HCT116 (cell line): ENCODE measurements at regions not wholly inside any gene's neighbourhood (a gene's known extent, or its start where the extent isn't known, plus 50 kb on each side); places are given as distances from the start of the nearest gene placed in this dataset.

ENCODE experiments used
- ATAC-seq: fragments of 200-7000 bp; cut with Tn5 transposase; 2 replicates; pipeline ENCODE4 v1.9.1; 2020; ENCODE audit warnings: mild to moderate bottlenecking, moderate library complexity
- BruUV-seq: library from RNA; stranded (reverse); fragments of 400-500 nt; replicated peaks from 2 replicates; lab custom pipeline; 2021; lab: Mats Ljungman, UMichigan
- CTCF ChIA-PET: fragments of 300-600 bp; sonication (Branson Sonifier 250); formaldehyde crosslinking; loops from one replicate; lab custom pipeline; 2021; ENCODE audit warnings: antibody characterized with exemption; lab: Charles Lee
- POLR2A ChIA-PET: fragments of 300-600, 350-600 bp; sonication (Branson Sonifier 250); formaldehyde crosslinking; loops from one replicate; lab custom pipeline; 2021; ENCODE audit warnings: antibody characterized with exemption; lab: Charles Lee
- RAD21 ChIA-PET, 2 experiments: fragments of 300-600 bp; sonication (Branson Sonifier 250); formaldehyde crosslinking; loops; one replicate each; lab custom pipeline; 2023; ENCODE audit warnings: low total read pairs in 2 of 2; ENCODE audit not compliant: uncharacterized antibody in 2 of 2, unreplicated experiment in 2 of 2, low non-redundant PET in 1 of 2; lab: Charles Lee
- DNase-seq: peaks from one replicate; pipeline ENCODE4 v3.0.0-alpha.2; 2010; ENCODE audit warnings: low read depth, low spot score
- H2AFZ ChIP-seq: fragments of 200-600 bp; shearing (Covaris generic), sonication (generic); 2 replicates; pipeline ENCODE4 v1.6.1; 2017; ENCODE audit warnings: low read depth, mixed run types, mixed read lengths, antibody characterized with exemption, low read length; ENCODE audit not compliant: poor library complexity, severe bottlenecking
- H3K27ac ChIP-seq: 2 replicates; pipeline ENCODE4 v1.5.1; 2012; ENCODE audit warnings: low read depth, low read length
- H3K27me3 ChIP-seq: fragments of 200-600 bp; sonication (generic); 2 replicates; pipeline ENCODE4 v1.6.1; 2016; ENCODE audit warnings: mixed run types, low read length, mixed read lengths; ENCODE audit not compliant: insufficient read depth
- H3K36me3 ChIP-seq, 2 experiments: fragments of 200-500 bp in 1 of 2; fragments of 200-600 bp in 1 of 2; sonication (Bioruptor generic) in 1 of 2; sonication (generic) in 1 of 2; 2 replicates each; pipeline versions ENCODE4 v1.5.1 to v1.6.1; 2014 to 2016; ENCODE audit warnings: low read length in 2 of 2, inconsistent platforms in 1 of 2, mixed read lengths in 1 of 2, mixed run types in 1 of 2; ENCODE audit not compliant: insufficient read depth in 2 of 2, control insufficient read depth in 1 of 2
- H3K4me1 ChIP-seq, 2 experiments: fragments of 200-600 bp in 1 of 2; sonication (generic) in 1 of 2; 2 replicates each; pipeline versions ENCODE4 v1.5.1 to v1.6.1; 2012 to 2017; ENCODE audit warnings: low read length in 2 of 2, inconsistent platforms in 1 of 2, mild to moderate bottlenecking in 1 of 2, mixed read lengths in 1 of 2, mixed run types in 1 of 2, moderate library complexity in 1 of 2; ENCODE audit not compliant: insufficient read depth in 2 of 2, control insufficient read depth in 1 of 2
- H3K4me2 ChIP-seq: fragments of 200-600 bp; sonication (generic); 2 replicates; pipeline ENCODE4 v1.6.1; 2017; ENCODE audit warnings: mixed run types, low read length, mixed read lengths
- H3K4me3 ChIP-seq, 2 experiments: fragments of 200-600 bp in 1 of 2; sonication (generic) in 1 of 2; replicated peaks in 1 of 2; 2 replicates each; pipeline ENCODE4 v1.5.1; 2011 to 2016; ENCODE audit warnings: low read length in 2 of 2, control low read depth in 1 of 2, low read depth in 1 of 2, mild to moderate bottlenecking in 1 of 2, mixed read lengths in 1 of 2, mixed run types in 1 of 2
- H3K79me2 ChIP-seq: fragments of 200-600 bp; sonication (generic); 2 replicates; pipeline ENCODE4 v1.6.1; 2017; ENCODE audit warnings: mild to moderate bottlenecking, mixed run types, low read length, moderate library complexity, mixed read lengths; ENCODE audit not compliant: insufficient read depth
- H3K9ac ChIP-seq: fragments of 200-600 bp; sonication (generic); 2 replicates; pipeline ENCODE4 v1.6.1; 2016; ENCODE audit warnings: low read length, mixed read lengths
- H3K9me2 ChIP-seq: fragments of 200-600 bp; sonication (generic), shearing (Covaris generic); 2 replicates; pipeline ENCODE4 v1.6.1; 2017; ENCODE audit warnings: mixed run types, mild to moderate bottlenecking, moderate library complexity; ENCODE audit not compliant: insufficient read depth
- H3K9me3 ChIP-seq, 2 experiments: fragments of 200-500 bp in 1 of 2; fragments of 200-600 bp in 1 of 2; sonication (Bioruptor generic) in 1 of 2; sonication (generic) in 1 of 2; 2 replicates each; pipeline ENCODE4 v1.6.1; 2014 to 2017; ENCODE audit warnings: low read length in 2 of 2, mixed read lengths in 2 of 2, inconsistent platforms in 1 of 2, low read depth in 1 of 2, mild to moderate bottlenecking in 1 of 2, mixed run types in 1 of 2, moderate library complexity in 1 of 2; ENCODE audit not compliant: control insufficient read depth in 1 of 2, insufficient read depth in 1 of 2
- H4K20me1 ChIP-seq: fragments of 200-600 bp; sonication (generic), shearing (Covaris generic); 2 replicates; pipeline ENCODE4 v1.6.1; 2017; ENCODE audit warnings: mixed run types, mild to moderate bottlenecking, moderate library complexity; ENCODE audit not compliant: insufficient read depth
- ATF3 ChIP-seq: IDR thresholded peaks from 2 replicates; pipeline ENCODE4 v1.6.1; 2012
- CBX3 ChIP-seq: IDR thresholded peaks from 2 replicates; pipeline ENCODE4 v1.6.1; 2012; ENCODE audit warnings: low read depth
- CEBPB ChIP-seq: IDR thresholded peaks from 2 replicates; pipeline ENCODE4 v1.6.1; 2012; ENCODE audit warnings: low read depth
- ELF1 ChIP-seq: IDR thresholded peaks from 2 replicates; pipeline ENCODE4 v1.6.1; 2012; ENCODE audit warnings: low read depth, borderline replicate concordance
- EZH2phosphoT487 ChIP-seq: fragments of 200-600 bp; IDR thresholded peaks from 2 replicates; pipeline ENCODE4 v1.6.1; 2018; ENCODE audit warnings: antibody characterized with exemption, borderline replicate concordance
- JUND ChIP-seq: IDR thresholded peaks from 2 replicates; pipeline ENCODE4 v1.6.1; 2012
- POLR2A ChIP-seq: IDR thresholded peaks from 2 replicates; pipeline ENCODE4 v1.7.0; 2011; ENCODE audit warnings: borderline replicate concordance; ENCODE audit not compliant: insufficient read depth, insufficient read length; ENCODE audit errors: extremely low read depth
- POLR2AphosphoS5 ChIP-seq: IDR thresholded peaks from 2 replicates; pipeline ENCODE4 v1.6.1; 2011; ENCODE audit warnings: mild to moderate bottlenecking, low read depth, low read length, moderate library complexity
- RAD21 ChIP-seq: IDR thresholded peaks from 2 replicates; pipeline ENCODE4 v1.6.1; 2012; ENCODE audit warnings: low read depth, mild to moderate bottlenecking
- REST ChIP-seq: IDR thresholded peaks from 2 replicates; pipeline ENCODE4 v1.6.1; 2012; ENCODE audit warnings: low read depth
- TCF7L2 ChIP-seq: IDR thresholded peaks from 2 replicates; pipeline ENCODE4 v1.7.0; 2011; ENCODE audit warnings: borderline replicate concordance, inconsistent platforms; ENCODE audit not compliant: insufficient read depth, insufficient read length; ENCODE audit errors: extremely low read depth
- YY1 ChIP-seq: IDR thresholded peaks from 2 replicates; pipeline ENCODE4 v1.6.1; 2011; ENCODE audit warnings: low read length, low read depth, moderate library complexity, mild to moderate bottlenecking; ENCODE audit not compliant: insufficient replicate concordance; ENCODE audit errors: extremely low read depth
- ZBTB33 ChIP-seq: IDR thresholded peaks from 2 replicates; pipeline ENCODE4 v1.6.1; 2011; ENCODE audit warnings: mild to moderate bottlenecking, low read length, moderate library complexity; ENCODE audit not compliant: insufficient replicate concordance; ENCODE audit errors: extremely low read depth
- intact Hi-C: fragments of 100-400 bp; cut with micrococcal nuclease; formaldehyde crosslinking; loops from 2 replicates; pipeline ENCODE4 v1.10.0; 2022

GRCh38 chr16:79801646-79802045 is 201.1 kb upstream of the MAF start:
- POLR2A ChIA-PET = no interaction called here
- H3K4me3 ChIP-seq = no peak overlapping the region
- H3K36me3 ChIP-seq = no peaks in the 10 kb centered on the region; a peak in 1 of 4 replicates
- ATAC-seq (no peak), DNase-seq (no peak)
- no peaks in the 10 kb centered on the region for H3K27me3 ChIP-seq
- TF ChIP-seq CEBPB = no peak
- TF ChIP-seq ELF1 = no peak
- no peak for TF ChIP-seq EZH2phosphoT487
- no peak for TF ChIP-seq JUND
- no peak for TF ChIP-seq YY1
- no peak for TF ChIP-seq CBX3
- no peak for TF ChIP-seq REST
- TF ChIP-seq ZBTB33 = no peak
- TF ChIP-seq RAD21 = no peak
- no peak for TF ChIP-seq POLR2A
- TF ChIP-seq ATF3 = no peak
- no peak for TF ChIP-seq POLR2AphosphoS5
- TF ChIP-seq TCF7L2 = no peak
- peaks cover 40 to 44% of the 10 kb centered on the region in 2 experiments; a peak in 3 of 4 replicates for H3K9me3 ChIP-seq
- H3K27ac ChIP-seq = no peak overlapping the region
- H3K4me2 ChIP-seq = no peak overlapping the region
- CTCF ChIA-PET = no interaction called here
- no peaks in the 10 kb centered on the region for H3K79me2 ChIP-seq
- intact Hi-C loops = no loop called here
- no TSS peak for BruUV-seq
- no peaks in the 10 kb centered on the region for H3K4me1 ChIP-seq
- RAD21 ChIA-PET = no interaction called here
- no peaks in the 10 kb centered on the region for H4K20me1 ChIP-seq
- H3K9ac ChIP-seq = no peak overlapping the region
- H2AFZ ChIP-seq = no peak overlapping the region
- no peaks in the 10 kb centered on the region for H3K9me2 ChIP-seq
